ES-I3 (cell line): ENCODE measurements at regions not wholly inside any gene's neighbourhood (a gene's known extent, or its start where the extent isn't known, plus 50 kb on each side); places are given as distances from the start of the nearest gene placed in this dataset.
A peak's percentile ranks its signal among the peaks of the same experiment; 100 is the strongest.

Experiments
- H3K36me3 ChIP-seq: 2 replicates; pipeline ENCODE4 v1.6.1; 2013; ENCODE audit warnings: mild to moderate bottlenecking, low read length, control low read depth, moderate library complexity; ENCODE audit not compliant: insufficient read depth
- H3K4me1 ChIP-seq: 2 replicates; pipeline ENCODE4 v1.6.1; 2013; ENCODE audit warnings: mild to moderate bottlenecking, control low read depth, low read length; ENCODE audit not compliant: insufficient read depth
- H3K9ac ChIP-seq: 2 replicates; pipeline ENCODE4 v1.6.1; 2013; ENCODE audit warnings: low read depth, mild to moderate bottlenecking, low read length, moderate library complexity
- H3K9me3 ChIP-seq: 2 replicates; pipeline ENCODE4 v1.6.1; 2013; ENCODE audit warnings: mild to moderate bottlenecking, low read length, moderate library complexity; ENCODE audit not compliant: control insufficient read depth, insufficient read depth

- Histone ChIP-seq H3K9ac (no peak overlapping the region), H3K9me3 (0 out of 2 replicates have a peak, but pooled peaks cover 6% of the 10 kb centered on the region), H3K4me1 (no peaks in the 10 kb centered on the region), H3K36me3 (no peaks in the 10 kb centered on the region)
Measured at GRCh38 chr5:50947906-50948683, 281.7 kb downstream of the PARP8 start.

- Histone ChIP-seq H3K4me1 (no peaks in the 10 kb centered on the region), H3K9ac (no peak overlapping the region), H3K9me3 (no peaks in the 10 kb centered on the region), H3K36me3 (no peaks in the 10 kb centered on the region)
Measured at GRCh38 chr5:50953290-50953689, 286.9 kb downstream of the PARP8 start.

- Histone ChIP-seq H3K9me3 (no peaks in the 10 kb centered on the region), H3K9ac (no peak overlapping the region), H3K4me1 (no peaks in the 10 kb centered on the region), H3K36me3 (no peaks in the 10 kb centered on the region)
Measured at GRCh38 chr5:50958852-50959457, 292.5 kb downstream of the PARP8 start.

GRCh38 chr5:50962934-50963872 is 296.8 kb downstream of the PARP8 start:
- Histone ChIP-seq H3K9ac (peak overlapping the region; percentile 44; the same call in 1 of the 2 replicates), H3K36me3 (no peaks in the 10 kb centered on the region), H3K9me3 (no peaks in the 10 kb centered on the region), H3K4me1 (no peaks in the 10 kb centered on the region)

GRCh38 chr5:50963971-50964745 is 297.7 kb downstream of the PARP8 start:
- Histone ChIP-seq H3K9ac (peak overlapping the region; percentile 44; the same call in 1 of the 2 replicates), H3K4me1 (no peaks in the 10 kb centered on the region), H3K36me3 (no peaks in the 10 kb centered on the region), H3K9me3 (no peaks in the 10 kb centered on the region)

- no peak overlapping the region; the same call in 1 of the 2 replicates for H3K9ac ChIP-seq
- no peaks in the 10 kb centered on the region for H3K9me3 ChIP-seq
- H3K4me1 ChIP-seq = no peaks in the 10 kb centered on the region
- no peaks in the 10 kb centered on the region for H3K36me3 ChIP-seq
Measured at GRCh38 chr5:50964746-50965653, 298.6 kb downstream of the PARP8 start.

GRCh38 chr5:50965654-50966375 is 299.4 kb downstream of the PARP8 start:
- Histone ChIP-seq H3K36me3 (no peaks in the 10 kb centered on the region), H3K9me3 (no peaks in the 10 kb centered on the region), H3K9ac (peak overlapping the region; percentile 47; the same call in 1 of the 2 replicates), H3K4me1 (peaks cover 4% of the 10 kb centered on the region; the same call in 1 of the 2 replicates)

- peaks cover 4% of the 10 kb centered on the region; the same call in 1 of the 2 replicates for H3K4me1 ChIP-seq
- peak overlapping the region; percentile 47; the same call in 1 of the 2 replicates for H3K9ac ChIP-seq
- H3K9me3 ChIP-seq = no peaks in the 10 kb centered on the region
- no peaks in the 10 kb centered on the region for H3K36me3 ChIP-seq
Measured at GRCh38 chr5:50967009-50967562, 300.6 kb downstream of the PARP8 start.

GRCh38 chr5:50967563-50968355 is 301.3 kb downstream of the PARP8 start:
- no peaks in the 10 kb centered on the region for H3K36me3 ChIP-seq
- peaks cover 4% of the 10 kb centered on the region; the same call in 1 of the 2 replicates for H3K4me1 ChIP-seq
- peak overlapping the region; percentile 47; the same call in 1 of the 2 replicates for H3K9ac ChIP-seq
- H3K9me3 ChIP-seq = no peaks in the 10 kb centered on the region

- Histone ChIP-seq H3K36me3 (no peaks in the 10 kb centered on the region), H3K4me1 (peaks cover 4% of the 10 kb centered on the region; the same call in 1 of the 2 replicates), H3K9ac (peak overlapping the region; percentile 57; the same call in 1 of the 2 replicates)
Measured at GRCh38 chr5:50968356-50969149, 302.1 kb downstream of the PARP8 start.

More at GRCh38 chr5:50968356-50969149, 302.1 kb downstream of the PARP8 start:
- no peaks in the 10 kb centered on the region for H3K9me3 ChIP-seq
